SK-N-SH (cell line): ENCODE measurements at regions not wholly inside any gene's neighbourhood (a gene's known extent, or its start where the extent isn't known, plus 50 kb on each side); places are given as distances from the start of the nearest gene placed in this dataset.

Source experiments
- CTCF ChIA-PET: fragments of 300-600, 350-600 bp; formaldehyde crosslinking; extraction: SDS; loops from one replicate; lab custom pipeline; 2021; lab: Yijun Ruan, JAX
- POLR2A ChIA-PET: fragments of 350-600 bp; sonication (Branson Sonifier 250); formaldehyde crosslinking; extraction: SDS; loops from one replicate; lab custom pipeline; 2020; ENCODE audit warnings: antibody characterized with exemption, inconsistent platforms; lab: Yijun Ruan, JAX
- DNase-seq: peaks from one replicate; pipeline ENCODE4 v3.0.0; 2012
- H2AFZ ChIP-seq: fragments of 200-600 bp; sonication (generic); 2 replicates; pipeline ENCODE4 v1.8.1; 2016; ENCODE audit warnings: antibody characterized with exemption, mild to moderate bottlenecking, low read depth
- H3F3A ChIP-seq: fragments of 200-600 bp; sonication (generic); replicated peaks from 2 replicates; pipeline ENCODE3; 2016; ENCODE audit warnings: antibody characterized with exemption, mild to moderate bottlenecking; ENCODE audit not compliant: insufficient read depth
- H3K27ac ChIP-seq, 2 experiments: fragments of 200-500 bp in 1 of 2; fragments of 200-600 bp in 1 of 2; sonication (Bioruptor generic) in 1 of 2; sonication (generic), shearing (Covaris generic) in 1 of 2; 2 replicates each; pipeline versions ENCODE4 v1.5.1 to v1.6.1; 2014 to 2016; ENCODE audit warnings: low read depth in 2 of 2, inconsistent platforms in 1 of 2, low read length in 1 of 2, mild to moderate bottlenecking in 1 of 2, mixed read lengths in 1 of 2
- H3K27me3 ChIP-seq: fragments of 200-600 bp; sonication (generic), shearing (Covaris generic); 2 replicates; pipeline ENCODE4 v1.6.1; 2016; ENCODE audit warnings: mixed run types; ENCODE audit not compliant: insufficient read depth
- H3K36me3 ChIP-seq, 2 experiments: fragments of 200-500 bp in 1 of 2; fragments of 200-600 bp in 1 of 2; sonication (Bioruptor generic) in 1 of 2; sonication (generic) in 1 of 2; replicated peaks in 1 of 2; 2 replicates each; pipeline versions ENCODE3 to v1.5.1; 2014 to 2016; ENCODE audit warnings: low read length in 1 of 2, mild to moderate bottlenecking in 1 of 2; ENCODE audit not compliant: insufficient read depth in 2 of 2, control insufficient read depth in 1 of 2
- H3K4me1 ChIP-seq, 2 experiments: fragments of 200-500 bp in 1 of 2; fragments of 200-600 bp in 1 of 2; sonication (Bioruptor generic) in 1 of 2; sonication (generic), shearing (Covaris generic) in 1 of 2; 2 replicates each; pipeline versions ENCODE4 v1.5.1 to v1.6.1; 2014 to 2016; ENCODE audit warnings: low read depth in 1 of 2, low read length in 1 of 2, mixed run types in 1 of 2; ENCODE audit not compliant: insufficient read depth in 2 of 2, control insufficient read depth in 1 of 2
- H3K4me2 ChIP-seq: fragments of 200-600 bp; sonication (generic), shearing (Covaris generic); 2 replicates; pipeline ENCODE4 v1.6.1; 2017; ENCODE audit warnings: mixed run types
- H3K4me3 ChIP-seq, 2 experiments: fragments of 200-500 bp in 1 of 2; fragments of 200-600 bp in 1 of 2; sonication (Bioruptor generic) in 1 of 2; sonication (generic), shearing (Covaris generic) in 1 of 2; 2 replicates each; pipeline versions ENCODE4 v1.5.1 to v1.8.1; 2014 to 2016; ENCODE audit warnings: low read depth in 2 of 2, inconsistent platforms in 1 of 2, low read length in 1 of 2, mild to moderate bottlenecking in 1 of 2, mixed read lengths in 1 of 2, moderate library complexity in 1 of 2
- H3K79me2 ChIP-seq: fragments of 200-600 bp; sonication (generic); 2 replicates; pipeline ENCODE4 v1.8.1; 2017; ENCODE audit warnings: mild to moderate bottlenecking; ENCODE audit not compliant: insufficient read depth
- H3K9ac ChIP-seq: fragments of 200-600 bp; sonication (generic); 2 replicates; pipeline ENCODE4 v1.6.1; 2017; ENCODE audit warnings: mixed run types
- H3K9me2 ChIP-seq: fragments of 200-600 bp; sonication (generic); 2 replicates; pipeline ENCODE4 v1.6.1; 2017; ENCODE audit warnings: mixed run types
- H3K9me3 ChIP-seq: fragments of 200-600 bp; sonication (generic); 2 replicates; pipeline ENCODE4 v1.6.1; 2017; ENCODE audit warnings: mixed run types, mild to moderate bottlenecking, moderate library complexity
- H4K20me1 ChIP-seq: fragments of 200-600 bp; sonication (generic); 2 replicates; pipeline ENCODE4 v1.6.1; 2017; ENCODE audit warnings: mild to moderate bottlenecking, mixed run types; ENCODE audit not compliant: insufficient read depth
- ELF1 ChIP-seq: IDR thresholded peaks from 2 replicates; pipeline ENCODE4 v1.4.0; 2012
- FOXJ3 ChIP-seq: sonication (generic); formaldehyde crosslinking; IDR thresholded peaks from 2 replicates; pipeline ENCODE4 v1.5.1; 2020; ENCODE audit warnings: mild to moderate bottlenecking, missing genetic modification reagents
- GABPA ChIP-seq: IDR thresholded peaks from 2 replicates; pipeline ENCODE4 v1.4.0; 2012; ENCODE audit warnings: low read depth, mild to moderate bottlenecking
- MEF2A ChIP-seq: IDR thresholded peaks from 2 replicates; pipeline ENCODE4 v1.4.0; 2012; ENCODE audit warnings: low read depth, borderline replicate concordance
- NFIC ChIP-seq: IDR thresholded peaks from 2 replicates; pipeline ENCODE4 v1.4.0; 2012; ENCODE audit warnings: borderline replicate concordance
- RXRA ChIP-seq: IDR thresholded peaks from 2 replicates; pipeline ENCODE4 v1.4.0; 2012; ENCODE audit warnings: low read depth, mild to moderate bottlenecking, borderline replicate concordance
- TCF12 ChIP-seq: IDR thresholded peaks from 2 replicates; pipeline ENCODE4 v1.4.0; 2012
- ZBTB33 ChIP-seq: IDR thresholded peaks from 2 replicates; pipeline ENCODE4 v1.4.0; 2012; ENCODE audit warnings: low read depth, borderline replicate concordance
- WGBS: methylation state at CpG from one replicate; pipeline ENCODE4 v1.1.6; 2017; ENCODE audit warnings: low lambda C conversion rate; 5-methylcytosine and 5-hydroxymethylcytosine counted together
- TF ChIP-seq, protein P1 (sequence below): fragments of 150-350 bp; IDR thresholded peaks from 2 replicates; pipeline ENCODE4 v1.6.1; 2016; ENCODE audit warnings: mild to moderate bottlenecking, low read depth, low read length
- TF ChIP-seq, protein P2 (sequence below): IDR thresholded peaks from 2 replicates; pipeline ENCODE4 v1.6.1; 2012; ENCODE audit warnings: mild to moderate bottlenecking, low read depth, low read length, moderate library complexity

- POLR2A ChIA-PET, result no interaction called here
- Histone ChIP-seq H3K36me3 (no peaks in the 10 kb centered on the region), H3K9me3 (no peaks in the 10 kb centered on the region), H3K9ac (no peak overlapping the region), H3K27ac (no peak overlapping the region), H2AFZ (no peak overlapping the region), H3K9me2 (no peaks in the 10 kb centered on the region), H4K20me1 (no peaks in the 10 kb centered on the region), H3K4me1 (no peaks in the 10 kb centered on the region; a peak in 1 of 4 replicates), H3K4me3 (no peak overlapping the region), H3K79me2 (no peaks in the 10 kb centered on the region), H3K4me2 (no peak overlapping the region), H3K27me3 (no peaks in the 10 kb centered on the region), H3F3A (no peaks in the 10 kb centered on the region)
- CTCF ChIA-PET, result interaction anchor here (0.8 to 1.3 kb wide), 3 partner anchors 37 to 197 kb away, joined by 3 to 4 read pairs (median 3); no protein-coding TSS in a partner anchor
- TF ChIP-seq GABPA (no peak), NFIC (no peak), ELF1 (no peak), FOXJ3 (CRISPR knock-in tag) (no peak), RXRA (no peak), TCF12 (no peak), ZBTB33 (no peak), MEF2A (no peak)
- TF ChIP-seq, protein P1, sequence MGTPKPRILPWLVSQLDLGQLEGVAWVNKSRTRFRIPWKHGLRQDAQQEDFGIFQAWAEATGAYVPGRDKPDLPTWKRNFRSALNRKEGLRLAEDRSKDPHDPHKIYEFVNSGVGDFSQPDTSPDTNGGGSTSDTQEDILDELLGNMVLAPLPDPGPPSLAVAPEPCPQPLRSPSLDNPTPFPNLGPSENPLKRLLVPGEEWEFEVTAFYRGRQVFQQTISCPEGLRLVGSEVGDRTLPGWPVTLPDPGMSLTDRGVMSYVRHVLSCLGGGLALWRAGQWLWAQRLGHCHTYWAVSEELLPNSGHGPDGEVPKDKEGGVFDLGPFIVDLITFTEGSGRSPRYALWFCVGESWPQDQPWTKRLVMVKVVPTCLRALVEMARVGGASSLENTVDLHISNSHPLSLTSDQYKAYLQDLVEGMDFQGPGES, result no peak
- TF ChIP-seq, protein P2, sequence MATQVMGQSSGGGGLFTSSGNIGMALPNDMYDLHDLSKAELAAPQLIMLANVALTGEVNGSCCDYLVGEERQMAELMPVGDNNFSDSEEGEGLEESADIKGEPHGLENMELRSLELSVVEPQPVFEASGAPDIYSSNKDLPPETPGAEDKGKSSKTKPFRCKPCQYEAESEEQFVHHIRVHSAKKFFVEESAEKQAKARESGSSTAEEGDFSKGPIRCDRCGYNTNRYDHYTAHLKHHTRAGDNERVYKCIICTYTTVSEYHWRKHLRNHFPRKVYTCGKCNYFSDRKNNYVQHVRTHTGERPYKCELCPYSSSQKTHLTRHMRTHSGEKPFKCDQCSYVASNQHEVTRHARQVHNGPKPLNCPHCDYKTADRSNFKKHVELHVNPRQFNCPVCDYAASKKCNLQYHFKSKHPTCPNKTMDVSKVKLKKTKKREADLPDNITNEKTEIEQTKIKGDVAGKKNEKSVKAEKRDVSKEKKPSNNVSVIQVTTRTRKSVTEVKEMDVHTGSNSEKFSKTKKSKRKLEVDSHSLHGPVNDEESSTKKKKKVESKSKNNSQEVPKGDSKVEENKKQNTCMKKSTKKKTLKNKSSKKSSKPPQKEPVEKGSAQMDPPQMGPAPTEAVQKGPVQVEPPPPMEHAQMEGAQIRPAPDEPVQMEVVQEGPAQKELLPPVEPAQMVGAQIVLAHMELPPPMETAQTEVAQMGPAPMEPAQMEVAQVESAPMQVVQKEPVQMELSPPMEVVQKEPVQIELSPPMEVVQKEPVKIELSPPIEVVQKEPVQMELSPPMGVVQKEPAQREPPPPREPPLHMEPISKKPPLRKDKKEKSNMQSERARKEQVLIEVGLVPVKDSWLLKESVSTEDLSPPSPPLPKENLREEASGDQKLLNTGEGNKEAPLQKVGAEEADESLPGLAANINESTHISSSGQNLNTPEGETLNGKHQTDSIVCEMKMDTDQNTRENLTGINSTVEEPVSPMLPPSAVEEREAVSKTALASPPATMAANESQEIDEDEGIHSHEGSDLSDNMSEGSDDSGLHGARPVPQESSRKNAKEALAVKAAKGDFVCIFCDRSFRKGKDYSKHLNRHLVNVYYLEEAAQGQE, result no peak
- DNase-seq, result no peak
- 76% methylated on average over 4 of the region's 4 CpGs for WGBS
These were observed 67.3 kb upstream of the MFGE8 start for GRCh38 chr15:88980498-88980897.
